ENCODE measurements at regions not wholly inside any gene's neighbourhood (a gene's known extent, or its start where the extent isn't known, plus 50 kb on each side); places are given as distances from the start of the nearest gene placed in this dataset.

GRCh38 chr13:107901230-107901629 is 314.1 kb downstream of the LIG4 start:
- Histone ChIP-seq H4K20me1 (ENCODE audit: insufficient read depth) (no peaks in the 10 kb centered on the region), H3K36me3 (ENCODE audit: control insufficient read depth in 1 of 2, insufficient read depth in 2 of 2, low read length in 2 of 2) (no peaks in the 10 kb centered on the region), H3K4me3 (replicated peaks in 1 of 2; ENCODE audit: low read depth in 1 of 2, low read length in 2 of 2) (no peak overlapping the region), H3K27ac (ENCODE audit: low read depth, low read length) (no peak overlapping the region), H3K4me1 (ENCODE audit: control insufficient read depth in 1 of 2, insufficient read depth in 2 of 2, low read length in 2 of 2) (no peaks in the 10 kb centered on the region), H3K9me3 (ENCODE audit: control insufficient read depth in 1 of 2, insufficient read depth in 1 of 2, low read depth in 1 of 2, low read length in 2 of 2) (peaks cover 0 to 3% of the 10 kb centered on the region in 2 experiments; a peak in 2 of 4 replicates), H3K4me2 (ENCODE audit: low read length) (no peak overlapping the region), H3K79me2 (ENCODE audit: insufficient read depth, low read length) (no peaks in the 10 kb centered on the region), H3K9ac (ENCODE audit: low read length) (no peak overlapping the region), H2AFZ (ENCODE audit: low read depth, low read length, poor library complexity, severe bottlenecking) (no peak overlapping the region), H3K9me2 (ENCODE audit: insufficient read depth) (no peaks in the 10 kb centered on the region), H3K27me3 (ENCODE audit: insufficient read depth, low read length) (no peaks in the 10 kb centered on the region)
- intact Hi-C loops (cut with micrococcal nuclease): no loop called here
- CTCF ChIA-PET: no interaction called here
- ATAC-seq (no peak), DNase-seq (ENCODE audit: low read depth, low spot score) (no peak)
- POLR2A ChIA-PET: no interaction called here
- RAD21 ChIA-PET (ENCODE audit: low non-redundant PET in 1 of 2, low total read pairs in 2 of 2, uncharacterized antibody in 2 of 2, unreplicated experiment in 2 of 2): no interaction called here
- BruUV-seq (replicated peaks): no TSS peak
- no peak for TF ChIP-seq ATF3 (IDR thresholded peaks at IDR 0.05)
- no peak for TF ChIP-seq CBX3 (IDR thresholded peaks at IDR 0.05; ENCODE audit: low read depth)
- no peak for TF ChIP-seq SP1 (IDR thresholded peaks at IDR 0.05; ENCODE audit: low read depth)
- TF ChIP-seq MAX (IDR thresholded peaks at IDR 0.05): no peak
- TF ChIP-seq ZNF274 (IDR thresholded peaks at IDR 0.05; ENCODE audit: low read depth, low read length): no peak
- no peak for TF ChIP-seq ELF1 (IDR thresholded peaks at IDR 0.05; ENCODE audit: borderline replicate concordance, low read depth)
- TF ChIP-seq JUND (IDR thresholded peaks at IDR 0.05): no peak

- intact Hi-C loops (cut with micrococcal nuclease): no loop called here
- ChIA-PET RAD21 (ENCODE audit: low non-redundant PET in 1 of 2, low total read pairs in 2 of 2, uncharacterized antibody in 2 of 2, unreplicated experiment in 2 of 2) (no interaction called here), CTCF (no interaction called here), POLR2A (no interaction called here)
- H4K20me1 ChIP-seq (ENCODE audit: insufficient read depth): no peaks in the 10 kb centered on the region
- no peaks in the 10 kb centered on the region for H3K36me3 ChIP-seq (ENCODE audit: control insufficient read depth in 1 of 2, insufficient read depth in 2 of 2, low read length in 2 of 2)
- H3K4me2 ChIP-seq (ENCODE audit: low read length): no peak overlapping the region
- H3K79me2 ChIP-seq (ENCODE audit: insufficient read depth, low read length): no peaks in the 10 kb centered on the region
- ATAC-seq (no peak), DNase-seq (ENCODE audit: low read depth, low spot score) (no peak)
- no TSS peak for BruUV-seq (replicated peaks)
- H3K9me3 ChIP-seq (ENCODE audit: control insufficient read depth in 1 of 2, insufficient read depth in 1 of 2, low read depth in 1 of 2, low read length in 2 of 2): peaks cover 0 to 1% of the 10 kb centered on the region in 2 experiments; a peak in 2 of 4 replicates
- H3K4me3 ChIP-seq (replicated peaks in 1 of 2; ENCODE audit: low read depth in 1 of 2, low read length in 2 of 2): no peak overlapping the region
- no peaks in the 10 kb centered on the region for H3K9me2 ChIP-seq (ENCODE audit: insufficient read depth)
- H2AFZ ChIP-seq (ENCODE audit: low read depth, low read length, poor library complexity, severe bottlenecking): no peak overlapping the region
- H3K4me1 ChIP-seq (ENCODE audit: control insufficient read depth in 1 of 2, insufficient read depth in 2 of 2, low read length in 2 of 2): no peaks in the 10 kb centered on the region
- H3K27ac ChIP-seq (ENCODE audit: low read depth, low read length): no peak overlapping the region
- no peak for TF ChIP-seq ZBTB33 (IDR thresholded peaks at IDR 0.05; ENCODE audit: extremely low read depth, insufficient replicate concordance, low read length)
- TF ChIP-seq CBX3 (IDR thresholded peaks at IDR 0.05; ENCODE audit: low read depth): no peak
- no peak for TF ChIP-seq ELF1 (IDR thresholded peaks at IDR 0.05; ENCODE audit: borderline replicate concordance, low read depth)
- no peak for TF ChIP-seq POLR2AphosphoS5 (IDR thresholded peaks at IDR 0.05; ENCODE audit: low read depth, low read length)
- TF ChIP-seq TCF7L2 (IDR thresholded peaks at IDR 0.05; ENCODE audit: borderline replicate concordance, extremely low read depth, insufficient read depth, insufficient read length): no peak
- TF ChIP-seq CTCF (IDR thresholded peaks at IDR 0.05 in 2 of 3, conservative IDR thresholded peaks at IDR 0.05 in 1 of 3; ENCODE audit: borderline replicate concordance in 1 of 3, insufficient read depth in 1 of 3, low read depth in 2 of 3, low read length in 2 of 3): no peak
- no peaks in the 10 kb centered on the region for H3K27me3 ChIP-seq (ENCODE audit: insufficient read depth, low read length)
- no peak overlapping the region for H3K9ac ChIP-seq (ENCODE audit: low read length)
Measured at GRCh38 chr13:107900775-107901174, 314.6 kb downstream of the LIG4 start.
